ENCODE measurements at regions not wholly inside any gene's neighbourhood (a gene's known extent, or its start where the extent isn't known, plus 50 kb on each side); places are given as distances from the start of the nearest gene placed in this dataset.

DNA sequence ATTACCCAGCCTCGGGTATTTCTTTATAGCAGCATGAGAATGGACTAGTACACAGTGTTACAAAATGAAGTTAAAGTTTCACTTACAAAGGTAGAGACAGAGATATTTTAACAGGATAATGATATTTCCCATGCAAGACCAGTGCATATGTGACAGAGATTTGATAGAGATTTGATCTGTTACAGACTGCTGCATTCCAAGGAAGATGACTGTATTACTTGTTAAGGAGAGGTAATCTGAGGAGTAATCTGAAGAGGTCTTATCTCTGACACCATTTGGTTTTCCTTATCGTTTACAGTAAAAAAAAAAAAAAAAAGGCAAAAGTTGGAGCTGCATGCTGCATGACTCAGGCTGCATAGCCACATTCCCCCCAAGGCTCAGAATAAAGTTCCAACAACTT is 289.6 kb downstream of the POM121L12 start:
- TF ChIP-seq POLR2A (IDR thresholded peaks at IDR 0.05): no peak
- TF ChIP-seq POLR2AphosphoS5 (IDR thresholded peaks at IDR 0.05): no peak
- no peak for TF ChIP-seq CTCF (IDR thresholded peaks at IDR 0.05)
- TF ChIP-seq EP300 (IDR thresholded peaks at IDR 0.05): no peak
- Histone ChIP-seq H3K27me3 (no peaks in the 10 kb centered on the region), H3K27ac (no peak overlapping the region), H3K36me3 (no peaks in the 10 kb centered on the region), H3K4me3 (no peak overlapping the region), H3K4me1 (no peaks in the 10 kb centered on the region), H3K9me3 (peaks cover 0 to 5% (median 0%) of the 10 kb centered on the region in 3 donors)
- no peak for ATAC-seq
- WGBS, 2 donors (ENCODE audit: low coverage in 1 of 2): 17 to 25% methylated on average over 1 to 2 of the region's 2 CpGs

- Histone ChIP-seq H3K36me3 (no peaks in the 10 kb centered on the region), H3K9me3 (peaks cover 0 to 5% (median 0%) of the 10 kb centered on the region in 3 donors), H3K4me3 (no peak overlapping the region), H3K4me1 (no peaks in the 10 kb centered on the region), H3K27me3 (no peaks in the 10 kb centered on the region), H3K27ac (no peak overlapping the region)
- no peak for ATAC-seq
- TF ChIP-seq POLR2AphosphoS5 (IDR thresholded peaks at IDR 0.05) (no peak), CTCF (IDR thresholded peaks at IDR 0.05) (no peak), POLR2A (IDR thresholded peaks at IDR 0.05) (no peak), EP300 (IDR thresholded peaks at IDR 0.05) (no peak)
- 79 to 82% methylated on average over 6 of the region's 6 CpGs for WGBS, 2 donors (ENCODE audit: low coverage in 1 of 2)
Observed at GRCh38 chr7:53326634-53327033, 291.2 kb downstream of the POM121L12 start.

DNA sequence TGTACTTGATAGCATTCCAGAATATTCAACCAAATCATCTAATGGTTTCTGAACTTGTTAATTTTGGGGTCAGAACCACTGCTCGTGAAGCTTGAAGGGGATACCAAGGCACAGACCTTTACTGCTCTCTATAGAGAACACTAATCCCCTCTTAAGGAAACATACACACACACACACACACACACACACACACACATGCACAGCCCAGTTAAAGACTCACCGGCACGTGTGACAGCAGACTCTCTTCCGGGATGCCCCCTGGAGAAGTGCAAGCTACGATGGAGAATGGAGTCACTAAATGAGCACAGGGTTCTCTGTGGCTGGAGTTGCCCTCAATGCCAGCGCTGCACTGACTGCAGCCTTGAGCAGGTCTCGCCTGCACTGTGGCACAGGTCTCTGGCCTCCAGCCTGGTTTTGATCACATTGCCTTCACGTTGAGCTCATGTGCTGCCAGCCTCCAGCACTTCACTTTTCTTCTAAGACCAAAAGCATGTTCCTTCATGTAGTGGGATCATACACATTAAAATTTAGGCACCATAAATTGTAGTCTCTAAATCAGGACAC is 300.8 kb downstream of the POM121L12 start:
- Histone ChIP-seq H3K27ac (no peak overlapping the region), H3K27me3 (no peaks in the 10 kb centered on the region), H3K36me3 (no peaks in the 10 kb centered on the region), H3K4me1 (no peaks in the 10 kb centered on the region), H3K9me3 (peaks cover 0 to 7% (median 0%) of the 10 kb centered on the region in 3 donors), H3K4me3 (no peak overlapping the region)
- no peak for TF ChIP-seq POLR2A (IDR thresholded peaks at IDR 0.05)
- no peak for TF ChIP-seq CTCF (IDR thresholded peaks at IDR 0.05)
- TF ChIP-seq EP300 (IDR thresholded peaks at IDR 0.05): no peak
- no peak for TF ChIP-seq POLR2AphosphoS5 (IDR thresholded peaks at IDR 0.05)
- no peak for ATAC-seq
- 79 to 90% methylated on average over 2 to 4 of the region's 8 CpGs for WGBS, 2 donors (ENCODE audit: low coverage in 1 of 2)

DNA sequence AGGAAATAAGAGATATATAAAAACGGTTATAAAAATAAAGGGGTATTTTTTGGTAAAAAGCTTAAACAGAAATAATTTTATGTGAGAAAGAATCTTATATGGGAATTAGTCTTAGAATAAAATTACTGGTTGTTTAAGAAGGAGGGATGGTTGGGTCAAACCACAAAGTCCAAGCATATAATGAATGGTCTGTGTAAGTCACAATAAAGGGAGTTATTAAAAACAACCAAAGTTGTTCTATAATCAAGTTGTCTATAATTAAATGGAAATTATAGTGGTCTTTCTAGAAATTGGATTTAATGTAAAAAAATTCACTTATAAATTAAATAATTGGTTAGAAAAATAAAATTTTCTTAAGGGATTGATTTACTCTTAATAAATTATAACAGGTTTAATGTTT is 304.8 kb downstream of the POM121L12 start:
- H3K27me3 ChIP-seq: no peaks in the 10 kb centered on the region
- no peak overlapping the region for H3K27ac ChIP-seq
- no peak overlapping the region for H3K4me3 ChIP-seq
- H3K4me1 ChIP-seq: no peaks in the 10 kb centered on the region
- no peaks in the 10 kb centered on the region for H3K36me3 ChIP-seq
- no peak for ATAC-seq
- TF ChIP-seq CTCF (IDR thresholded peaks at IDR 0.05): no peak
- no peak for TF ChIP-seq EP300 (IDR thresholded peaks at IDR 0.05)
- TF ChIP-seq POLR2AphosphoS5 (IDR thresholded peaks at IDR 0.05): no peak
- TF ChIP-seq POLR2A (IDR thresholded peaks at IDR 0.05): no peak
- peaks cover 0 to 13% (median 0%) of the 10 kb centered on the region in 3 donors for H3K9me3 ChIP-seq
- WGBS, 2 donors (ENCODE audit: low coverage in 1 of 2): 88 to 100% methylated on average over 1 of the region's 1 CpG

GRCh38 chr7:53350241-53350640 is 314.8 kb downstream of the POM121L12 start:
- no peak for ATAC-seq
- Histone ChIP-seq H3K27ac (no peak overlapping the region), H3K4me1 (no peaks in the 10 kb centered on the region), H3K9me3 (no peaks in the 10 kb centered on the region), H3K4me3 (no peak overlapping the region), H3K36me3 (no peaks in the 10 kb centered on the region), H3K27me3 (no peaks in the 10 kb centered on the region)
- TF ChIP-seq POLR2AphosphoS5 (IDR thresholded peaks at IDR 0.05) (no peak), POLR2A (IDR thresholded peaks at IDR 0.05) (no peak), CTCF (IDR thresholded peaks at IDR 0.05) (peak in 1 of 4 experiments; percentile 18), EP300 (IDR thresholded peaks at IDR 0.05) (no peak)
- WGBS, 2 donors (ENCODE audit: low coverage in 1 of 2): 13% methylated on average over 1 of the region's 2 CpGs; no CpG with 5 or more reads in 1 of the 2 donors

All from gastroesophageal sphincter (tissue), 4 donors.